GM12878 (cell line): ENCODE measurements at regions not wholly inside any gene's neighbourhood (a gene's known extent, or its start where the extent isn't known, plus 50 kb on each side); places are given as distances from the start of the nearest gene placed in this dataset.

Experiments
- ATAC-seq: fragments of 200-7000 bp; cut with Tn5 transposase; 3 replicates; pipeline ENCODE4 v1.9.1; 2020; ENCODE audit warnings: mild to moderate bottlenecking, moderate library complexity
- BruUV-seq: library from RNA; stranded (reverse); fragments of 400-500 nt; replicated peaks from 2 replicates; lab custom pipeline; 2021; lab: Mats Ljungman, UMichigan
- CTCF ChIA-PET: fragments of 300-600 bp; sonication (Branson Sonifier 250); formaldehyde crosslinking; extraction: SDS; loops from one replicate; lab custom pipeline; 2021; ENCODE audit warnings: inconsistent platforms; lab: Yijun Ruan, JAX
- POLR2A ChIA-PET: fragments of 350-600 bp; formaldehyde crosslinking; extraction: SDS; loops from one replicate; lab custom pipeline; 2021; ENCODE audit warnings: inconsistent platforms; lab: Charles Lee
- RAD21 ChIA-PET: fragments of 300-600 bp; sonication (Branson Sonifier 250); formaldehyde crosslinking; loops from one replicate; lab custom pipeline; 2023; ENCODE audit warnings: antibody characterized with exemption; ENCODE audit not compliant: unreplicated experiment; lab: Charles Lee
- SMC1A ChIA-PET: fragments of 300-600 bp; sonication (Branson Sonifier 250); formaldehyde crosslinking; loops from one replicate; lab custom pipeline; 2023; ENCODE audit not compliant: unreplicated experiment, uncharacterized antibody; lab: Charles Lee
- DNase-seq: peaks from one replicate; pipeline ENCODE4 v3.0.0-alpha.2; 2011; ENCODE audit warnings: low read depth, low spot score
- FAIRE-seq: peaks from 3 replicates; lab custom pipeline; 2011; peaks lifted over from hg19 to GRCh38; lab: Jason Lieb, UNC
- H2AFZ ChIP-seq: 2 replicates; pipeline ENCODE4 v1.6.0; 2011; ENCODE audit warnings: low read depth, low read length, control low read depth; ENCODE audit not compliant: control insufficient read depth
- H3K27ac ChIP-seq: 2 replicates; pipeline ENCODE4 v1.5.1; 2011; ENCODE audit warnings: control low read depth; ENCODE audit not compliant: control insufficient read depth, insufficient read depth
- H3K27me3 ChIP-seq, 2 experiments: replicated peaks in 1 of 2; 2 replicates each; pipeline versions ENCODE4 v1.6.0 to v1.6.1; 2011; ENCODE audit warnings: low read length in 1 of 2; ENCODE audit not compliant: control insufficient read depth in 2 of 2, insufficient read depth in 2 of 2
- H3K36me3 ChIP-seq, 2 experiments: 2 replicates each; pipeline ENCODE4 v1.5.1; 2011; ENCODE audit warnings: low read length in 1 of 2; ENCODE audit not compliant: control insufficient read depth in 2 of 2, insufficient read depth in 2 of 2
- H3K4me1 ChIP-seq: 2 replicates; pipeline ENCODE4 v1.6.1; 2011; ENCODE audit warnings: mild to moderate bottlenecking, low read length, moderate library complexity, mixed read lengths; ENCODE audit not compliant: control insufficient read depth, insufficient read depth
- H3K4me2 ChIP-seq: 2 replicates; pipeline ENCODE4 v1.6.0; 2011; ENCODE audit warnings: control low read depth; ENCODE audit not compliant: control insufficient read depth, insufficient read depth
- H3K4me3 ChIP-seq: fragments of 200-600 bp; sonication (generic); 2 replicates; pipeline ENCODE4 v1.5.1; 2016
- H3K79me2 ChIP-seq: 2 replicates; pipeline ENCODE4 v1.6.0; 2011; ENCODE audit warnings: low read length; ENCODE audit not compliant: control insufficient read depth, insufficient read depth
- H3K9ac ChIP-seq: 2 replicates; pipeline ENCODE4 v1.8.0; 2011; ENCODE audit warnings: low read length, control low read depth, mixed read lengths; ENCODE audit not compliant: control insufficient read depth, insufficient read depth
- H3K9me3 ChIP-seq: replicated peaks from 3 replicates; pipeline ENCODE4 v1.5.1; 2011; ENCODE audit warnings: mild to moderate bottlenecking, low read length; ENCODE audit not compliant: control insufficient read depth, insufficient read depth
- H4K20me1 ChIP-seq: 2 replicates; pipeline ENCODE4 v1.6.0; 2011; ENCODE audit not compliant: control insufficient read depth, insufficient read depth
- DPF2 ChIP-seq: fragments of 450-650 bp; IDR thresholded peaks from 2 replicates; pipeline ENCODE4 v1.6.1; 2017; ENCODE audit warnings: mild to moderate bottlenecking
- MYC ChIP-seq: IDR thresholded peaks from 2 replicates; pipeline ENCODE4 v1.6.1; 2011; ENCODE audit warnings: mild to moderate bottlenecking, low read length, moderate library complexity, inconsistent platforms; ENCODE audit not compliant: insufficient read depth, insufficient replicate concordance, insufficient read length, severe bottlenecking
- SMARCA5 ChIP-seq: fragments of 450-650 bp; IDR thresholded peaks from 2 replicates; pipeline ENCODE4 v1.6.1; 2017; ENCODE audit warnings: mild to moderate bottlenecking
- TCF12 ChIP-seq: IDR thresholded peaks from 2 replicates; pipeline ENCODE4 v1.6.1; 2011; ENCODE audit warnings: low read depth, mild to moderate bottlenecking, low read length
- ZNF592 ChIP-seq: fragments of 450-650 bp; IDR thresholded peaks from 2 replicates; pipeline ENCODE4 v1.6.1; 2017; ENCODE audit warnings: mild to moderate bottlenecking, moderate library complexity
- WGBS: methylation state at CpG from one replicate; pipeline ENCODE4 v1.1.6; 2016; ENCODE audit warnings: low lambda C conversion rate; ENCODE audit not compliant: insufficient replicate concordance, insufficient coverage; ENCODE audit errors: missing lambda C conversion rate; 5-methylcytosine and 5-hydroxymethylcytosine counted together
- in situ Hi-C: fragments of 300-500 bp; cut with MboI; formaldehyde crosslinking; loops from 9 replicates; pipeline ENCODE4 v1.14.3; 2018; ENCODE audit warnings: mixed read lengths
- intact Hi-C: fragments of 100-400 bp; cut with micrococcal nuclease; formaldehyde crosslinking; loops from one replicate; pipeline ENCODE4 v1.14.2; 2022; ENCODE audit not compliant: unreplicated experiment

- ATAC-seq (no peak), DNase-seq (no peak), FAIRE-seq (no peak)
- Histone ChIP-seq H3K36me3 (no peaks in the 10 kb centered on the region), H3K79me2 (no peaks in the 10 kb centered on the region), H2AFZ (no peak overlapping the region), H4K20me1 (no peaks in the 10 kb centered on the region), H3K9ac (no peak overlapping the region), H3K4me3 (no peak overlapping the region), H3K4me2 (no peak overlapping the region), H3K27ac (no peak overlapping the region), H3K4me1 (no peaks in the 10 kb centered on the region), H3K27me3 (no peaks in the 10 kb centered on the region), H3K9me3 (no peaks in the 10 kb centered on the region)
- ChIA-PET SMC1A (interaction anchor here (1.5 to 3.0 kb wide), 3 partner anchors 8 to 21 kb away, joined by 4 to 7 read pairs (median 7); no protein-coding TSS in a partner anchor), RAD21 (no interaction called here), POLR2A (no interaction called here), CTCF (interaction anchor here (0.9 kb wide), 1 partner anchor 10 kb away, joined by 3 read pairs; no protein-coding TSS in a partner anchor)
- BruUV-seq: no TSS peak
- TF ChIP-seq MYC (no peak), TCF12 (no peak), SMARCA5 (no peak), ZNF592 (no peak), DPF2 (no peak)
- intact Hi-C loops: no loop called here
- WGBS: 38% methylated on average over 4 of the region's 4 CpGs
- in situ Hi-C loops: no loop called here
Observed at GRCh38 chr11:95524314-95525036, 265.1 kb downstream of the FAM76B start.
